Left renal pelvis (tissue), 4 donors: ENCODE measurements at regions not wholly inside any gene's neighbourhood (a gene's known extent, or its start where the extent isn't known, plus 50 kb on each side); places are given as distances from the start of the nearest gene placed in this dataset.

Experiments used
- DNase-seq, 4 donors: peaks; one replicate each; pipeline ENCODE4 v3.0.0-alpha.2; 2013; ENCODE audit warnings: low read depth in 4 of 4, low spot score in 3 of 4

DNA sequence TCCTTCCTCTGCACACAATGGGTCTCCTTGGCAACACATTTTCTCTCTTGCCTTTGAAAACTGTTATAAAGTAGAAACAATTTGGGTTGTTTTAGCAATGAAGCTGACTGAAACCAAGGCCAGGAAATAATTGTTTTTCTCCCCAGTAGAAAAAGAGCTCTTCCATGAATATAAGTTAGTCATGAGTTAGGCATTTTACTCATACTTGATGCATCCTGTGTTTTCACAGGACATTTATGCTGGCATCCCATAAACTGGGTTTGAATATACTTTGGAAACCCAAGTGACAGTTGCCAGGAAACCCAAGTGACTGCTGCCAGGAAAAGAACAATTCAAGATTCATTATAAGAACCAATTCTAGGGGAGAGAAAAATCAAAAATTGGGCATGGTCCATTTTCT is 128.6 kb upstream of the NPY2R start:
- no peak for DNase-seq

DNA sequence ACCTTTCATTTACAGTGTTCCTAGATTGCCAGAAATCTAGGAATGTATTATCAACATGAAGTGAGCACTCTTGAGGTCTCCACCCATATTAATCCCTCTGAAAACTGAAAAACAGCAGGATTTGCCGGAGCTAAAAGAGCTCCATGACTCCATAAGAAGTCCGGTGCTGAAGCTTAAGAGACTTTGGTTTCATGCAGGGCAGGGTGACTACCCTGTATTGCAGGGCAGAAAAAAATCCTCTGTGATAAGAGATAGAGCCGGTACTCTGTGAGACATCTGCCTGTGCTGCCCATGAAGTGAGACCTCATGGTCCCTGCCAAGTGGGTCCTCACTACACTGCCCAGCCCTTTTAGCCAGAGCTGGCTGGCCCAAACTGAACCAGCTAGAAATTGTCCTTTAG is 127.2 kb upstream of the NPY2R start:
- DNase-seq = no peak

DNA sequence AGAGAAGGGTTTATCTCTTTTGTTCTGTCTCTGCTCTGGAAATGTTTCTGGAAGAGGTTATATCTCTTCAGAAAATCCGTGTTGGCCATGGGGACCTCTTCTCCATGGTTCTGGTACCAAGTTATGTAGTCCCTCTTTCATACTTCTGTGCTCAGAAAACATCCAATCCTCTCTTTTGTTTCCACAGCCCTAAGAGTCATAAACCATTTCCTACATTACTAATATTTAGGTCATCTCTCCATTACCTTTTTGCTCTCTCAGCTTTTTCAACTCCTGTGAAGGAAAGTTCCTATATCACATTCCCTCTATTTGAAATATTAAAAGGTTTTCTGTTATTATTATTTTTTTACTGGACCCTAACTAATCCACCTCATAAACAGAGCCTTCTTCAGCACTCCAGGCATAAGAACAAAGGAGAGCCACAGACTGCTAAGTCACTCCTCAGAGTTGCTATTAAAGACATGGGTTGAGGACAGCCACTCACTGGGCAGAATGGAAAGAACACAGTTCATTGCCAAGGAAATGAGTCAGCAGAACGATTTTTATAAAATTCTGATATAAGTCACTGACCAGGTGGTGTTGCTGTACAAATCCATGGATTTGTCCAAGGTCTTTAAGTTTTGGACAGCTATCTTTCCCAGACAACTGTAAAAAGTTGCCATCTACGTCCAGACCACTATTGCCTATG is 122.4 kb upstream of the NPY2R start:
- DNase-seq = no peak

DNA sequence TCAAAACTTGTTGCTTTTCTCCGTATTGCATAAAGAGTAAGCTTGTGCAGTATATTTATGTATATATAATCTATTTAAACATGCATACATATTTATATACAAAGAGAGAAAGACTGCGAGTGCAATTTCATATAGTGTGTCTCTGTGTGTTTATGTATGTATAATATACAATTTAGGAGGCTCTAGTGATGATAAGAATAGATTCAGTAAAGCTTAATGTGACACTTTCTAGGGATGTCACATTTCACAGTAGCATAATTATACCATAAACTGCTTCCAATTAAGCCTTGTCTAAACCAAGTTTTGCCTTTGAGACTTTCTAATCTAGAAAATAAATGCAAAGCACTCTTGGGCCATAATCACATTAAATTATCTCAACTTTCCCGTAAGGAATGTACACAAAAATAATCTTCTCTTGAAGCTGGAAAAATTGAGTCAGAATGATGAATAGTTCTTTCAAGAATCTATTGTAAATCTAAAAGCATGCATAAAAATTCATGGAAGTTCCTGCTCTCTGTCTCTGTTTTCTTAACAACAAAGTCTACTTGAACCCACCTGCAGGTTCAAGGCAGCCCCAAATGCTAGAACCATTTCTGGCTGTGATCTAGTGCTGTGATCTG is 114.1 kb upstream of the NPY2R start:
- DNase-seq = no peak

DNA sequence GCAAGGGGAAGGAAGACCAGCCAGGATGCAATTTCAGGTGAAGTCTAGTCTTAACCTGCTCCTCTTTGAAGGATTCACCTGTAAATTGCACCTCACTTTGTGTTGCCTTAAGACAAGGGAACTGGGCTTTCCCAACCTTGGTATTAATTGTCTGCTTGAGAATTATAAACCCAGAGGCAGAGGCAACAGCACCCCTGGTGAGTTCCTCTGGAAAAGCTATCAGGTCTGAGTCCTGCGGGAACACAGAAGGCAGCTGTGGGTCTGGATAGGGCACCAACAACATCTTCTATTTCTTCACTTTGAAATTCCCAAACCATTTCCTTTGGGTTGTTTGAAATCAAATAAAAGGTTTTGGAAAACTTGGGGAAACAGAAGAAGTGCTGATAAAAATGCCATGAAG is 109.2 kb upstream of the NPY2R start:
- DNase-seq = no peak

DNA sequence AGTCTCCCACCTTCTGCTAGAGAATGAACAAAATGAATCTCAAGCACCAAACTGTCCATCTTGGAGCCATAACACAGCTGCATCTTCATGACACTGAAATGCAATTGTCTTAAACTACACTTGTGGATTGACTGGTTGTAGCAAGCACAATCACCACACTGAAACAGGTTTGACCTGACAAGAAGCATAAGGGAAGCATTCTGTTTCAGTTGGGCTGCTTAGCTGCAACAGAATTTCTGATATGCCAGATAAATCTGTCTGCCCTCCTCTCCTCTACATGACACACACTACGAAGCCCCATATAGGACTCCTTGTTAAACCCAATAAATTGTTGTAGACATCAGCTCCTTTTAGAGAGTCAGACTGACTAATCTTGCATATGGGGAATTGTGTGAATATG is 101.8 kb upstream of the NPY2R start:
- DNase-seq = no peak

DNA sequence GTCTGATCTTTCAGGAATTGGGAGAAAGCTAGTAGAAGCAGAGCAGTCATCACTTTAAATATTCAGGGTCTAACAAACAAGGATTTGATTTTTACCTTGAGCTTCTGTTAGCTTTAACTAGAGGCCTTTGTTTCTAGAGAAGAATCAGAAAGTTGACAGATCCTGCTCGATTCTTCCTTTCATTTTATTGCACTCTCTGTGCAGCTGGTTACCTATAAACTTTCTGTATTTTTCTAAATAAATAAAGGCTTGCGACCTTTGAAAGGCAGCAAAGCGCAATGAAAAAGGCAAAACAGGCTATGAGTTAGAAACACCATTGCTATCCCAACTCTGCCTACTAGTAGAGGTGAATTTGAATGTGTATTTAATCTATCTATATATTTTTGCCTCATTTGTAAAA is 101.4 kb upstream of the NPY2R start:
- DNase-seq = no peak

DNA sequence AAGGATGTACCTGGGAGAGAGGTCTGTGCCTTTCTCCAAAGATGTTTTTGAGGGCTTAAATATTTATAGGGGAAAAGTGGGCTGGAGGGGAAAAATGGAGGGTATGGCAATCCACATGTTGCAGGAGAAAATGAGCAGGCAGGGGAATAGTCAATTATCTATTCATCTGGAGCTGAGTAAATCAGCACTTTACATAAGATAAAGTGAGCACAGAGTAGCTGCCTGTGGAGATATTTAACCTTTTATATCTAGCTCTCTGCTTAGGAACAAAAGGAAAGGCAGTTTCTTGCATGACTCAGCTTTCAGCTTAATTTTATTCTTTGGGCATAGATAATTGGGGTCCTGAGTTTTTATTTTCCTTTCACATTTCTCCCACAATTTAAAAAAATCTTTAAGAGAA is 93.6 kb upstream of the NPY2R start:
- DNase-seq = no peak

DNA sequence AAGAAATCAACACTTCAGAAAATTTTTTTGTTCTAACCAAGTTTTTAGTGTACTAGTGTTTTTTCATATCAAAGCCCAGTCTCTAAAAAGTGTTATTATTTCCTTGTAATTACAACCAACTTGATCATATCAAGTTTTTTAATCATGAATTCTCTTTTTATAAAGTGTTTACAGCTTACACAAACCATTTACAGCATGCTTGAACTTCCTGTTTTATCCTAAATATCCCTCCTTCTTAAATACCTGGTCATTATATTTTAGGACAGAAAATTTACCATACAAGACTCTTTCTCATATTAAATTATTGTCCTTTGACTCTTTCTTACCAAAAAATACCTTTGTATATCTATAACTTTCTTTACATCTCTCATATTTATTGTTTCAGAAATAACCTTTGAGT is 89.4 kb upstream of the NPY2R start:
- no peak for DNase-seq

DNA sequence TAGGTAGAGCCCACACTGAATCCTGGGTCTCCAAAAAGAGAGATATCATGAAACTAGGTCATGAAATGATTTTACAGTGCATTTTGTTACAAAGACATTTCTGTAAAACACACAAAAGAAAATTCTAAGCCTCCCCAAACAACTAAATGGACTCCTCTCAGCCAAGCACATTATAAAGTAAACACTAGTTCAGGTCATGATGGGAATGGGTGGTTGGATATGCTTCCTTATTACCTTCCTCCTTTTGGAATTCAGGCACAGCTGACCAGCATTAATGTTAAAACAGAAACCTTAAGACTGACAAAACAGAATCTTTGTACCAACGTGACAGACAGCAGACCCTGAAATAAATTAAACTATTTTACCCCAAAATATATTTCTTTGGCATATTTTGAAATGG is 87.9 kb upstream of the NPY2R start:
- no peak for DNase-seq

DNA sequence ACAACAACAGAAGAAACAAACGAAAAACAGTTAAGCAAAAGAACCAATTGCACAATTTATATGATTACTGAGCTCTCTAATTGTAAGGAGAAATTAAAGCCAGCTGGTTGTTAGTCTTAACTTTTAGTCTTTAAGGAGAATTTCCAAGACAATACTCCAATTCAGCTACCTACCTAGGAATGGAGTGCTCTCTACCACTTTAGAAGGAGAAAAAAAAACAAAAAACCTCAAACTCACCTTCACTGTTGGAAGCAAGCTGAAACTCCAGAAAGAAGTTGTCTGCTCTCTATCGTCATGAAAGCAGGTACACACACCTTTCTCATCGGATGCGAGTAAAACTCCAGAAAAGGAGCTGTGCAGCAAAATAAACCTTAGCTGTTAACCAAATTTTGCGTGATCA is 86.1 kb upstream of the NPY2R start:
- DNase-seq = no peak

DNA sequence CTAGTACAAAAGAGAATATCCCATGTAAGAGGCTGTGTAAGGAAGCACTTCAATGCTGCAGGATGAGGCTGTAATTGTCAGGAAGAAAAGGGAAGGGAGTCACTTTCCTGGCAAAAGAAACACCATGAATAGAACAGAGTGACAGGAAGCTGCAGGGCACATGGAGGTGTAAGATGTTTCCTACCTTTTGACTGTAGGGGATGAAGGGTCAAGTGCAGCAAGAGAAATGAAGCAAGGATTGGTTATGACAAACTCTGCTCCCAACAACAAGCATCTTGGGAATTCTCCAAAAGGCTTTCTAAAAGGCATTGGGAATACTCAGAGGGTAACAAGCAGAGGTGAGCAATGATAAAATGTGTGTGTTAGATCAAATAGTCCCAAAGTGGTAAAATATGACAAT is 74.3 kb upstream of the NPY2R start:
- DNase-seq = no peak

DNA sequence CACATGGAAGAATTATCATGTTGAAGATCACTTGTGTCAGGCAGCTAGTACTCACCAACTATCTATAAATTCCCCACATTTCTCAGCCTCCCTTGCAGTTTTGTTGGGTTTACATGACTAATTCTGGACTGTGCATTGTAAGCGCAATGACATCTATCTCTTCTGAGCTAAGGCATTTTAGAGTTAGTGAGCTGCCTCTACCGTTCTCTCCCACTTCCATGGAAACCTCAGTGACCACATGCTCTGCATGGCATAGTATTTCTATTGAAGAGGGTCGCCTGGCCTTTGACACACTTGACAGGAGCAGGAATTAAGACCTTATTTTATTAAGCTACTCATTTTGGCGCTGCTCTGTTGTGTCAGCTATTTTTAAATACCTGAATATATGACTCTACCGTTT is 67.5 kb upstream of the NPY2R start:
- no peak for DNase-seq

DNA sequence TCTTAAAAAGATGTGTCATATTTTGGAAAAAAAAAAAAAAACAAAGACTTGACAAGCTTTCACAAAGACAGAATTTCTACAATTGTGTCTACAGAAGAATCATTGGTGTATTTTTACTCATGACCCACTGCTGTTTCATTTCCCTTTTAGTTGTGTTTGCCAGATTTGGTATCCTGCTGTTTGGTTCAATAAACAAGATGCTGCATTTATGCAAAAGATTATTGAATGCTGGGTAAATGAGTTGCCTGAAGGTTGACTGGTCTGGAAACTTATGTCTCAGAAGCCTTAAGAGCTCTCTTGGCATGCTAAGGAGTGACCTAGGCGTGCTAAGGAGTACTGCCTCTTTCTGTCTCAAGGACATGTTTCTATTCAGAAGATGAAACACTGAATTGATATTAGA is 64.9 kb upstream of the NPY2R start:
- DNase-seq = no peak
